ENCODE measurements at regions not wholly inside any gene's neighbourhood (a gene's known extent, or its start where the extent isn't known, plus 50 kb on each side); places are given as distances from the start of the nearest gene placed in this dataset.
"Not testable (repeated sequence)": the region's sequence is repeated elsewhere in the genome, so short reads cannot be mapped to it uniquely, and the experiment has no call there.

GRCh38 chr9:119675951-119676350 lies 306.7 kb upstream of the BRINP1 start:
- H3K4me1 Mint-ChIP-seq, result no peaks in the 10 kb centered on the region
- no peaks in the 10 kb centered on the region for H3K36me3 Mint-ChIP-seq
- no peak for ATAC-seq (ENCODE audit: low read depth in 2 of 2)
- peaks cover 0 to 1% (median 0%) of the 10 kb centered on the region in 7 donors for H3K9me3 Mint-ChIP-seq
- no peak overlapping the region for H3K27ac Mint-ChIP-seq
- no peak for DNase-seq
- H3K4me3 Mint-ChIP-seq, result no peak overlapping the region
- H3K27me3 Mint-ChIP-seq, result peaks cover 0 to 4% (median 0%) of the 10 kb centered on the region in 3 donors

GRCh38 chr9:119672763-119673162 lies 303.5 kb upstream of the BRINP1 start:
- not testable (repeated sequence) for ATAC-seq (ENCODE audit: low read depth in 2 of 2); DNase-seq; H3K27ac Mint-ChIP-seq; H3K4me1 Mint-ChIP-seq; H3K36me3 Mint-ChIP-seq; H3K27me3 Mint-ChIP-seq; H3K9me3 Mint-ChIP-seq; H3K4me3 Mint-ChIP-seq

GRCh38 chr9:119667916-119668315 lies 298.7 kb upstream of the BRINP1 start:
- DNase-seq (no peak), ATAC-seq (ENCODE audit: low read depth in 2 of 2) (no peak)
- no peak overlapping the region for H3K27ac Mint-ChIP-seq
- no peaks in the 10 kb centered on the region for H3K4me1 Mint-ChIP-seq
- H3K9me3 Mint-ChIP-seq, result peaks cover 0 to 4% (median 0%) of the 10 kb centered on the region in 7 donors
- H3K27me3 Mint-ChIP-seq, result peaks cover 4 to 7% (median 4%) of the 10 kb centered on the region in 3 donors
- H3K36me3 Mint-ChIP-seq, result no peaks in the 10 kb centered on the region
- no peak overlapping the region for H3K4me3 Mint-ChIP-seq

GRCh38 chr9:119667163-119667562 lies 297.9 kb upstream of the BRINP1 start:
- no peak overlapping the region for H3K27ac Mint-ChIP-seq
- DNase-seq, result no peak
- no peak overlapping the region for H3K4me3 Mint-ChIP-seq
- H3K4me1 Mint-ChIP-seq, result no peaks in the 10 kb centered on the region
- H3K9me3 Mint-ChIP-seq, result peaks cover 0 to 8% (median 0%) of the 10 kb centered on the region in 7 donors
- no peaks in the 10 kb centered on the region for H3K36me3 Mint-ChIP-seq
- peaks cover 1 to 8% (median 4%) of the 10 kb centered on the region in 3 donors for H3K27me3 Mint-ChIP-seq
- no peak for ATAC-seq (ENCODE audit: low read depth in 2 of 2)

- H3K9me3 Mint-ChIP-seq, result peaks cover 0 to 8% (median 0%) of the 10 kb centered on the region in 7 donors
- ATAC-seq (ENCODE audit: low read depth in 2 of 2) (no peak), DNase-seq (no peak)
- no peak overlapping the region for H3K4me3 Mint-ChIP-seq
- no peak overlapping the region for H3K27ac Mint-ChIP-seq
- H3K4me1 Mint-ChIP-seq, result no peaks in the 10 kb centered on the region
- H3K36me3 Mint-ChIP-seq, result no peaks in the 10 kb centered on the region
- H3K27me3 Mint-ChIP-seq, result peaks cover 0 to 8% (median 0%) of the 10 kb centered on the region in 3 donors
These were observed 293.1 kb upstream of the BRINP1 start for GRCh38 chr9:119662329-119662728.

- Mint-ChIP-seq H3K27ac (no peak overlapping the region), H3K36me3 (no peaks in the 10 kb centered on the region), H3K27me3 (peaks cover 0 to 4% (median 0%) of the 10 kb centered on the region in 3 donors), H3K4me3 (no peak overlapping the region), H3K4me1 (no peaks in the 10 kb centered on the region), H3K9me3 (peaks cover 0 to 6% (median 1%) of the 10 kb centered on the region in 7 donors)
- DNase-seq (no peak), ATAC-seq (ENCODE audit: low read depth in 2 of 2) (no peak)
These were observed 283.7 kb upstream of the BRINP1 start for GRCh38 chr9:119652931-119653330.

GRCh38 chr9:119649205-119649604 lies 280.0 kb upstream of the BRINP1 start:
- ATAC-seq (ENCODE audit: low read depth in 2 of 2), result no peak
- H3K36me3 Mint-ChIP-seq, result no peaks in the 10 kb centered on the region
- H3K27ac Mint-ChIP-seq, result no peak overlapping the region
- DNase-seq, result no peak
- H3K9me3 Mint-ChIP-seq, result peaks cover 0 to 11% (median 4%) of the 10 kb centered on the region in 7 donors
- H3K4me1 Mint-ChIP-seq, result no peaks in the 10 kb centered on the region
- H3K4me3 Mint-ChIP-seq, result no peak overlapping the region
- peaks cover 4 to 8% (median 5%) of the 10 kb centered on the region in 3 donors for H3K27me3 Mint-ChIP-seq

- ATAC-seq (ENCODE audit: low read depth in 2 of 2) (no peak), DNase-seq (no peak)
- Mint-ChIP-seq H3K36me3 (no peaks in the 10 kb centered on the region), H3K4me1 (no peaks in the 10 kb centered on the region), H3K4me3 (no peak overlapping the region), H3K9me3 (peaks cover 1 to 10% (median 5%) of the 10 kb centered on the region in 7 donors), H3K27ac (no peak overlapping the region), H3K27me3 (no peaks in the 10 kb centered on the region)
These were observed 270.2 kb upstream of the BRINP1 start for GRCh38 chr9:119639287-119639955.

GRCh38 chr9:119634006-119634405 lies 264.8 kb upstream of the BRINP1 start:
- ATAC-seq (ENCODE audit: low read depth in 2 of 2), result no peak
- no peak overlapping the region for H3K4me3 Mint-ChIP-seq
- H3K4me1 Mint-ChIP-seq, result no peaks in the 10 kb centered on the region
- no peaks in the 10 kb centered on the region for H3K36me3 Mint-ChIP-seq
- DNase-seq, result no peak
- peaks cover 1 to 14% (median 5%) of the 10 kb centered on the region in 7 donors for H3K9me3 Mint-ChIP-seq
- H3K27ac Mint-ChIP-seq, result no peak overlapping the region
- H3K27me3 Mint-ChIP-seq, result no peaks in the 10 kb centered on the region

GRCh38 chr9:119611565-119611964 lies 242.3 kb upstream of the BRINP1 start:
- Mint-ChIP-seq H3K4me1 (no peaks in the 10 kb centered on the region), H3K27me3 (no peaks in the 10 kb centered on the region), H3K27ac (no peak overlapping the region), H3K4me3 (no peak overlapping the region), H3K36me3 (no peaks in the 10 kb centered on the region), H3K9me3 (peaks cover 0 to 16% (median 5%) of the 10 kb centered on the region in 7 donors)
- ATAC-seq (ENCODE audit: low read depth in 2 of 2) (no peak), DNase-seq (no peak)

GRCh38 chr9:119609277-119609971 lies 240.2 kb upstream of the BRINP1 start:
- no peak for DNase-seq
- Mint-ChIP-seq H3K4me1 (no peaks in the 10 kb centered on the region), H3K27me3 (no peaks in the 10 kb centered on the region), H3K9me3 (peaks cover 0 to 20% (median 8%) of the 10 kb centered on the region in 7 donors), H3K36me3 (no peaks in the 10 kb centered on the region), H3K27ac (no peak overlapping the region), H3K4me3 (no peak overlapping the region)
- ATAC-seq (ENCODE audit: low read depth in 2 of 2), result no peak

- Mint-ChIP-seq H3K9me3 (peaks cover 0 to 9% (median 4%) of the 10 kb centered on the region in 7 donors), H3K36me3 (no peaks in the 10 kb centered on the region), H3K4me1 (no peaks in the 10 kb centered on the region), H3K27me3 (peaks cover 0 to 9% (median 0%) of the 10 kb centered on the region in 3 donors), H3K4me3 (no peak overlapping the region), H3K27ac (no peak overlapping the region)
- no peak for DNase-seq
- ATAC-seq (ENCODE audit: low read depth in 2 of 2), result no peak
These were observed 232.4 kb upstream of the BRINP1 start for GRCh38 chr9:119601632-119602031.

GRCh38 chr9:119597499-119597898 lies 228.3 kb upstream of the BRINP1 start:
- no peaks in the 10 kb centered on the region for H3K36me3 Mint-ChIP-seq
- ATAC-seq (ENCODE audit: low read depth in 2 of 2) (no peak), DNase-seq (no peak)
- no peak overlapping the region for H3K27ac Mint-ChIP-seq
- H3K27me3 Mint-ChIP-seq, result peaks cover 0 to 9% (median 0%) of the 10 kb centered on the region in 3 donors
- no peaks in the 10 kb centered on the region for H3K9me3 Mint-ChIP-seq
- no peaks in the 10 kb centered on the region for H3K4me1 Mint-ChIP-seq
- H3K4me3 Mint-ChIP-seq, result no peak overlapping the region

GRCh38 chr9:119596703-119597102 lies 227.5 kb upstream of the BRINP1 start:
- no peak for ATAC-seq (ENCODE audit: low read depth in 2 of 2)
- H3K27me3 Mint-ChIP-seq, result peaks cover 0 to 8% (median 0%) of the 10 kb centered on the region in 3 donors
- no peaks in the 10 kb centered on the region for H3K4me1 Mint-ChIP-seq
- H3K4me3 Mint-ChIP-seq, result no peak overlapping the region
- H3K36me3 Mint-ChIP-seq, result no peaks in the 10 kb centered on the region
- H3K9me3 Mint-ChIP-seq, result no peaks in the 10 kb centered on the region
- DNase-seq, result no peak
- H3K27ac Mint-ChIP-seq, result no peak overlapping the region
